PC-3 (cell line): ENCODE measurements at regions not wholly inside any gene's neighbourhood (a gene's known extent, or its start where the extent isn't known, plus 50 kb on each side); places are given as distances from the start of the nearest gene placed in this dataset.

Experiments used
- ATAC-seq: fragments of 200-7000 bp; cut with Tn5 transposase; 2 replicates; pipeline ENCODE4 v1.9.1; 2020; ENCODE audit warnings: mild to moderate bottlenecking, moderate library complexity
- BruUV-seq: library from RNA; stranded (reverse); fragments of 400-500 nt; replicated peaks from 2 replicates; lab custom pipeline; 2021; lab: Mats Ljungman, UMichigan
- CTCF ChIA-PET: fragments of 300-600 bp; sonication (Branson Sonifier 250); formaldehyde crosslinking; loops from one replicate; lab custom pipeline; 2022; ENCODE audit warnings: antibody characterized with exemption; lab: Charles Lee
- POLR2A ChIA-PET: fragments of 300-600 bp; sonication (Branson Sonifier 250); formaldehyde crosslinking; loops from one replicate; lab custom pipeline; 2022; ENCODE audit warnings: antibody characterized with exemption; ENCODE audit not compliant: unreplicated experiment; lab: Charles Lee
- DNase-seq: peaks from one replicate; pipeline ENCODE4 v3.0.0-alpha.2; 2015
- H2AFZ ChIP-seq: fragments of 300-600 bp; sonication (generic); 2 replicates; pipeline ENCODE4 v1.6.0; 2016; ENCODE audit warnings: antibody characterized with exemption, low read length
- H3F3A ChIP-seq: fragments of 300-600 bp; sonication (generic); one replicate; pipeline ENCODE4 v1.6.0; 2017; ENCODE audit warnings: antibody characterized with exemption, low read length, control low read depth, mild to moderate bottlenecking; ENCODE audit not compliant: unreplicated experiment
- H3K27ac ChIP-seq: fragments of 300-600 bp; sonication (generic); 2 replicates; pipeline ENCODE4 v1.5.1; 2016; ENCODE audit warnings: mild to moderate bottlenecking, low read length
- H3K27me3 ChIP-seq: fragments of 300-600 bp; sonication (generic); 2 replicates; pipeline ENCODE4 v1.6.1; 2016; ENCODE audit warnings: low read length, mixed read lengths
- H3K36me3 ChIP-seq: fragments of 300-600 bp; sonication (generic); 2 replicates; pipeline ENCODE4 v1.6.1; 2016; ENCODE audit warnings: low read depth, mixed run types, low read length, mixed read lengths
- H3K4me1 ChIP-seq: fragments of 300-600 bp; sonication (generic); 2 replicates; pipeline ENCODE4 v1.5.1; 2016; ENCODE audit warnings: low read length; ENCODE audit not compliant: insufficient read depth
- H3K4me2 ChIP-seq: fragments of 300-600 bp; sonication (generic); 2 replicates; pipeline ENCODE4 v1.6.0; 2016; ENCODE audit warnings: low read length
- H3K4me3 ChIP-seq: fragments of 300-600 bp; sonication (generic); 2 replicates; pipeline ENCODE4 v1.5.1; 2016; ENCODE audit warnings: mild to moderate bottlenecking, low read length, mixed read lengths
- H3K79me2 ChIP-seq: fragments of 300-600 bp; sonication (generic); 2 replicates; pipeline ENCODE4 v1.6.1; 2017; ENCODE audit warnings: low read length, mixed read lengths
- H3K9ac ChIP-seq: fragments of 300-600 bp; sonication (generic); 2 replicates; pipeline ENCODE4 v1.6.0; 2016; ENCODE audit warnings: mild to moderate bottlenecking, low read length
- H3K9me2 ChIP-seq: fragments of 300-600 bp; sonication (generic); replicated peaks from 2 replicates; pipeline ENCODE4 v1.6.1; 2016; ENCODE audit warnings: mixed run types, low read length, mixed read lengths
- H3K9me3 ChIP-seq: fragments of 300-600 bp; sonication (generic); 2 replicates; pipeline ENCODE4 v1.6.1; 2016; ENCODE audit warnings: low read length, mixed read lengths
- H4K20me1 ChIP-seq: fragments of 300-600 bp; sonication (generic); 2 replicates; pipeline ENCODE4 v1.6.1; 2016; ENCODE audit warnings: low read length, mixed read lengths
- CTCF ChIP-seq: fragments of 300-600 bp; sonication (generic); conservative IDR thresholded peaks from 2 replicates; pipeline ENCODE4 v1.5.1; 2017; ENCODE audit warnings: antibody characterized with exemption, low read depth, mild to moderate bottlenecking, low read length
- EZH2 ChIP-seq: fragments of 300-600 bp; sonication (generic); IDR thresholded peaks from one replicate; pipeline ENCODE4 v1.6.1; 2017; ENCODE audit warnings: antibody characterized with exemption, mild to moderate bottlenecking, low read length; ENCODE audit not compliant: unreplicated experiment
- EZH2phosphoT487 ChIP-seq: fragments of 300-600 bp; sonication (generic); IDR thresholded peaks from 2 replicates; pipeline ENCODE4 v1.6.1; 2018; ENCODE audit warnings: mild to moderate bottlenecking, antibody characterized with exemption, low read length, borderline replicate concordance
- intact Hi-C: fragments of 100-400 bp; cut with micrococcal nuclease; formaldehyde crosslinking; loops from 2 replicates; pipeline ENCODE4 v1.9.0; 2023

- no peaks in the 10 kb centered on the region for H3F3A ChIP-seq
- no peak overlapping the region for H3K9ac ChIP-seq
- no peaks in the 10 kb centered on the region for H3K27me3 ChIP-seq
- DNase-seq (no peak), ATAC-seq (no peak)
- no peak overlapping the region for H3K27ac ChIP-seq
- no peak for TF ChIP-seq CTCF
- TF ChIP-seq EZH2 = no peak
- no peak for TF ChIP-seq EZH2phosphoT487
- no peak overlapping the region for H2AFZ ChIP-seq
- no peaks in the 10 kb centered on the region for H3K4me1 ChIP-seq
- POLR2A ChIA-PET = interaction anchor here (0.7 kb wide), 1 partner anchor 190 kb away, joined by 4 read pairs; no protein-coding TSS in a partner anchor
- no peaks in the 10 kb centered on the region for H3K9me3 ChIP-seq
- no peak overlapping the region for H3K4me2 ChIP-seq
- H3K36me3 ChIP-seq = no peaks in the 10 kb centered on the region
- H4K20me1 ChIP-seq = no peaks in the 10 kb centered on the region
- no peak overlapping the region for H3K4me3 ChIP-seq
- no peaks in the 10 kb centered on the region for H3K79me2 ChIP-seq
- no peaks in the 10 kb centered on the region for H3K9me2 ChIP-seq
- CTCF ChIA-PET = no interaction called here
- intact Hi-C loops = no loop called here
- no TSS peak for BruUV-seq
Observed at GRCh38 chr13:40469581-40470310, 196.7 kb downstream of the FOXO1 start.

- Histone ChIP-seq H3F3A (no peaks in the 10 kb centered on the region), H3K4me2 (no peak overlapping the region), H3K9me3 (no peaks in the 10 kb centered on the region), H3K79me2 (no peaks in the 10 kb centered on the region), H3K9ac (no peak overlapping the region), H3K4me1 (no peaks in the 10 kb centered on the region), H2AFZ (no peak overlapping the region), H4K20me1 (no peaks in the 10 kb centered on the region), H3K4me3 (no peak overlapping the region), H3K27ac (no peak overlapping the region), H3K9me2 (no peaks in the 10 kb centered on the region), H3K27me3 (no peaks in the 10 kb centered on the region), H3K36me3 (no peaks in the 10 kb centered on the region)
- intact Hi-C loops = no loop called here
- DNase-seq (no peak), ATAC-seq (no peak)
- ChIA-PET POLR2A (no interaction called here), CTCF (no interaction called here)
- TF ChIP-seq EZH2 (no peak), CTCF (no peak), EZH2phosphoT487 (no peak)
- no TSS peak for BruUV-seq
Observed at GRCh38 chr13:40470660-40471059, 195.8 kb downstream of the FOXO1 start.

- Histone ChIP-seq H3K4me1 (no peaks in the 10 kb centered on the region), H3K27me3 (no peaks in the 10 kb centered on the region), H2AFZ (no peak overlapping the region), H4K20me1 (no peaks in the 10 kb centered on the region), H3K36me3 (no peaks in the 10 kb centered on the region), H3K9me2 (no peaks in the 10 kb centered on the region), H3K79me2 (no peaks in the 10 kb centered on the region), H3K4me3 (no peak overlapping the region), H3K27ac (no peak overlapping the region), H3K9me3 (no peaks in the 10 kb centered on the region), H3K4me2 (no peak overlapping the region), H3F3A (no peaks in the 10 kb centered on the region), H3K9ac (no peak overlapping the region)
- BruUV-seq = no TSS peak
- TF ChIP-seq CTCF = no peak
- CTCF ChIA-PET = no interaction called here
- DNase-seq (no peak), ATAC-seq (no peak)
- intact Hi-C loops = no loop called here
- POLR2A ChIA-PET = no interaction called here
Observed at GRCh38 chr13:40471076-40471475, 195.4 kb downstream of the FOXO1 start.
